ENCODE measurements at regions not wholly inside any gene's neighbourhood (a gene's known extent, or its start where the extent isn't known, plus 50 kb on each side); places are given as distances from the start of the nearest gene placed in this dataset.
A peak's percentile ranks its signal among the peaks of the same experiment; 100 is the strongest.
"Not testable (repeated sequence)": the region's sequence is repeated elsewhere in the genome, so short reads cannot be mapped to it uniquely, and the experiment has no call there.

- not testable (repeated sequence) for DNase-seq (ENCODE audit: low spot score)
These were observed 183.4 kb downstream of the FCRL5 start for GRCh38 chr1:157368941-157369340.

GRCh38 chr1:157368363-157368762, 184.0 kb downstream of the FCRL5 start:
- peak; percentile 3 for DNase-seq (ENCODE audit: low spot score)

GRCh38 chr1:157367870-157368269, 184.4 kb downstream of the FCRL5 start:
- no peak for DNase-seq (ENCODE audit: low spot score)

GRCh38 chr1:157367091-157367739, 185.1 kb downstream of the FCRL5 start:
- no peak for DNase-seq (ENCODE audit: low spot score)

- DNase-seq (ENCODE audit: low spot score) = no peak
These were observed 187.7 kb downstream of the FCRL5 start for GRCh38 chr1:157364612-157365011.

GRCh38 chr1:157363660-157364140, 188.6 kb downstream of the FCRL5 start:
- no peak for DNase-seq (ENCODE audit: low spot score)

- no peak for DNase-seq (ENCODE audit: low spot score)
These were observed 192.3 kb downstream of the FCRL5 start for GRCh38 chr1:157360023-157360390.

- no peak for DNase-seq (ENCODE audit: low spot score)
These were observed 192.8 kb downstream of the FCRL5 start for GRCh38 chr1:157359314-157360022.

GRCh38 chr1:157357111-157357510, 195.2 kb downstream of the FCRL5 start:
- DNase-seq (ENCODE audit: low spot score) = no peak

- no peak for DNase-seq (ENCODE audit: low spot score)
These were observed 195.7 kb downstream of the FCRL5 start for GRCh38 chr1:157356601-157357000.

GRCh38 chr1:157353546-157353945, 198.8 kb downstream of the FCRL5 start:
- no peak for DNase-seq (ENCODE audit: low spot score)

GRCh38 chr1:157352817-157353408, 199.4 kb downstream of the FCRL5 start:
- DNase-seq (ENCODE audit: low spot score) = no peak

- DNase-seq (ENCODE audit: low spot score) = no peak
These were observed 200.1 kb downstream of the FCRL5 start for GRCh38 chr1:157352216-157352615.

GRCh38 chr1:157351800-157352199, 200.5 kb downstream of the FCRL5 start:
- DNase-seq (ENCODE audit: low spot score) = not testable (repeated sequence)

- no peak for DNase-seq (ENCODE audit: low spot score)
These were observed 203.5 kb downstream of the FCRL5 start for GRCh38 chr1:157348538-157349480.

- no peak for DNase-seq (ENCODE audit: low spot score)
These were observed 204.8 kb downstream of the FCRL5 start for GRCh38 chr1:157347506-157347905.

- DNase-seq (ENCODE audit: low spot score) = not testable (repeated sequence)
These were observed 199.6 kb upstream of the ETV3 start for GRCh38 chr1:157337785-157338184.

- no peak for DNase-seq (ENCODE audit: low spot score)
These were observed 196.9 kb upstream of the ETV3 start for GRCh38 chr1:157335056-157335455.

GRCh38 chr1:157334041-157334440, 195.8 kb upstream of the ETV3 start:
- DNase-seq (ENCODE audit: low spot score) = no peak

GRCh38 chr1:157330177-157330576, 192.0 kb upstream of the ETV3 start:
- DNase-seq (ENCODE audit: low spot score) = not testable (repeated sequence)

GRCh38 chr1:157328120-157328519, 189.9 kb upstream of the ETV3 start:
- not testable (repeated sequence) for DNase-seq (ENCODE audit: low spot score)
